NCI-H2196 treated with DMSO at 0.1 percent for 48 hours (cell line): ENCODE measurements at regions not wholly inside any gene's neighbourhood (a gene's known extent, or its start where the extent isn't known, plus 50 kb on each side); places are given as distances from the start of the nearest gene placed in this dataset.
"Not testable (repeated sequence)": the region's sequence is repeated elsewhere in the genome, so short reads cannot be mapped to it uniquely, and the experiment has no call there.

Experiments
- DNase-seq: peaks from one replicate; lab custom pipeline; 2025; ENCODE audit not compliant: unreplicated experiment; lab: John Stamatoyannopoulos, UW

- no peak for DNase-seq
Observed at GRCh38 chr15:26083457-26083856, 220.3 kb upstream of the ATP10A start.

GRCh38 chr15:26082221-26083109 is 219.3 kb upstream of the ATP10A start:
- peak; percentile 62 for DNase-seq

DNA sequence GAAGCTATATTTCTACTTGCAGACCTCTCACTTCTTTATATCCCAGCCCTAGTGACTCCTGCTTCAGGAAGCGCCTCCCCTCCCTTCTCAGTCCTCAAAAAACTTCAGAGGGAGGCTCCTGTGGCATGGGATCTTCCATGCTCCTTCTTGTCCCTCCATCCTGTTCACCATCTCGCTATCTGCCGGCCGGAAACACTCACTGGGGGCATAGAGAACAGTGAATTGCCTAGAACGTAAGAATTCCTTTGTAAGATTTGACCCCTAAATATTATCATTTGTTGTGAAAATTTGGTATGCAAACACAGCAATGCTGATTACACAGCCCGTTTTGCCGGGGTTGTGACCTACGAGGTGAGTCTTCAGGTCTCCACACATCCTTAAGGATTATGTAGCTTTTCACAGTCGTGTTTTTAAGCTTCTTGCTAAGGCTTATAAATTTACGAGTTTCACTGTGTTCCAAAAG is 218.7 kb upstream of the ATP10A start:
- DNase-seq, result no peak

DNA sequence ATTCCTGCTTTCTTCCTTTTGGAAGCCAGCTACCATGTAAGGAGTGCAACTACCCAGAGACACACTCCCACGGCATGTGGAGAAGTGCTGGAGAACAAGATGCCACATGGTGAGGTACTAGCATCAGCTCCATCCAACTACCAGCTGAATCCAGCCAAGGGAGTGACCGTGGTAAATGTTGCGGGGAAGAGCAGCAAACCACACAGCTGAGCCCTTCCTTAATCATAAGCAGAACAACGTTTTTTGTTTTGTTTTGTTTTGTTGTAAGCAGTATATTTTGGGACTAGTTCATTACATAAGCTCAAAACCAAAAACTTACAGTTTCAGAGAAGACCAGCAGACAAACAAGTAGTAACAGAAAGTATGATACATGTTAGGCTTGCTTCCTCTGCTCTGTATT is 212.6 kb upstream of the ATP10A start:
- no peak for DNase-seq

GRCh38 chr15:26073430-26074333 is 210.6 kb upstream of the ATP10A start:
- no peak for DNase-seq

DNA sequence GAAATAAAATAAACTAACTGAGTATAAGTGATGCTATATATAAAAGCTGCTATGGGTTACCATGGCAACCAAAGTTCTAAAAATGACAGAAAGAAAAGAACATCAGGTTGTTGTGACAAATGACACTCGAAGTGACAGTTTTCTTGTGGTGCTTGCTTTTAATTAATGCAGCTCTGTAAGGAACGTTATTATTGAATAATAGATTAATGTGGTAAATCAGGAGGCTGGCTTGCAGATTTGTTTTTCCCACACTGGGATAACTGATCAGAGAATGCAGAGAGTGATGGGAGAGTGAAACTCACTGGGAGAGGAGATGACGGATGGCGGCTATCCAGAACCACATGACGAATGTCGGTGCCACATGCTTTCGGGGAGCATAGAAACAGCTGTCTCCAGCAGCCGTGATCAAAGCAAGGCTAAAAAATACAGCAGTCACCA is 207.0 kb upstream of the ATP10A start:
- DNase-seq, result no peak

DNA sequence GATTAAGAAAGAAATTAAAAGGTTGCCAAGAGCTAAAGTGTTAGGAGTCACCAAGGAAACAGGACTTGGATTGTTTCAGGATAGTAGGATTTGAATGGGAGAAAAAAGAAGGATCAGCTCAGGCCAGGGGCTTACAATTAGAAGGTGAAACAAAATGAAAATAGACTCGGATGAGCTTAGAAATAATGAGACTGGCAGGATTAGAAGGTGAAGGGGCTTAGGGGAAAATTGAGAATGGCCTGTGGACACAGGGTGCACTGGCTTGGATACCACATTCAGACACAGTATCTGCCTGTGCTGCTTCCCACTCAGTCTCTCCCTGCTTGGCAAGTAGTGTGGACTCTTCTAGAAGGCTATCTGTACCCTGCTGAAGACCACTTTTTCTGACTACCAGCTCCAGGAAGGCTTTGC is 206.1 kb upstream of the ATP10A start:
- DNase-seq, result no peak

DNA sequence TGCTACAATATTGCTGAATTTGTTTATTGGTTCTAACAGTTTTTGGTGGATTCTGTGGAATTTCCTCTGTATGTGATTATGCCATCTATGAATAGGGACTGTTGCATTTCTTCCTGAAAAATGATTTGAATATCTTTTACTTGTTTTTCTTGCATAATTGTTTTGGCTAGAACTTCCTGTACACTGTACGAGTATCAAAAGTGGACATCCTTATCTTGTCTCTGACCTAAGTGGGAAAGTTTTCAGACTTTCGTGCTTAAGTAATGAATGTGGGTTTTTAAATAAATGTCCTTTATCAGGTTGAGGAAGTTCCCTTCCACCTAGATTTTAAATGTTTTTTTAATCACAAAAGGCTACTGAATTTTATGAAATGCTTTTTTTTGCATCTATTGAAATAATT is 203.8 kb upstream of the ATP10A start:
- no peak for DNase-seq

DNA sequence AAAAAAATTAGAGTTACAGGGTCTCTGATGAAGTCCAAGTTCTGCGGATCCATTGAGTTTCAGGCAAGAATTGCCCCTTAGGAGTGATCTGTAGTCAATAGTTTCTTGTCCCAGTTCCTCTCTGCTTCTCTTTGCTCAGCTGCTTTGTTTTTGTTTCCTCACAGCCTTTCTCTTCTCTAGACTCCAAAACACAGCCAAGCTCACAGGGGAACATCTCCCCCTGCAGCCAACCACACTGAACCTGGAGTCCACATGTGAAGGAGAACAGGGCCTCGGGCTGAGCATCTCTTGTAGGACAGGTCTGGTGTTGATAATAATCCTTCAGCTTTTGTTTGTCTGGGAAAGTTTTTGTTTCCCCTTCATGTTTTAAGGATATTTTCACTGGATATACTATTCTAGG is 202.6 kb upstream of the ATP10A start:
- DNase-seq, result no peak

- no peak for DNase-seq
Observed at GRCh38 chr15:26061248-26061647, 198.1 kb upstream of the ATP10A start.

DNA sequence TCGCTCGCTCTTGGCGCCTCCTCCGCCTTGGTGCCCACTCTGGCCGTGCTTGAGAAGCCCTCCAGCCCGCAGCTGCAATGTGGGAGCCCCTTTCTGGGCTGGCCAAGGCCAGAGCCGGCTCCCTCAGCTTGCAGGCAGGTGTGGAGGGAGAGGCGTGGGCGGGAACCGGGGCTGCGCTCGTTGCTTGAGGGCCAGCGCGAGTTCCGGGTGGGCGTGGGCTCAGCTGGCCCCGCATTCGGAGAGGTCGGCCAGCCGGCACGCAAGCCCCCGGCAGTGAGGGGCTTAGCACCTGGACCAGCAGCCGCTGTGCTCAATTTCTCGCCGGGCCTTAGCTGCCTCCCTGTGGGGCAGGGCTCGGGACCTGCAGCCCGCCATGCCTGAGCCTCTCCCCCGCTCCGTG is 193.6 kb upstream of the ATP10A start:
- DNase-seq, result not testable (repeated sequence)

DNA sequence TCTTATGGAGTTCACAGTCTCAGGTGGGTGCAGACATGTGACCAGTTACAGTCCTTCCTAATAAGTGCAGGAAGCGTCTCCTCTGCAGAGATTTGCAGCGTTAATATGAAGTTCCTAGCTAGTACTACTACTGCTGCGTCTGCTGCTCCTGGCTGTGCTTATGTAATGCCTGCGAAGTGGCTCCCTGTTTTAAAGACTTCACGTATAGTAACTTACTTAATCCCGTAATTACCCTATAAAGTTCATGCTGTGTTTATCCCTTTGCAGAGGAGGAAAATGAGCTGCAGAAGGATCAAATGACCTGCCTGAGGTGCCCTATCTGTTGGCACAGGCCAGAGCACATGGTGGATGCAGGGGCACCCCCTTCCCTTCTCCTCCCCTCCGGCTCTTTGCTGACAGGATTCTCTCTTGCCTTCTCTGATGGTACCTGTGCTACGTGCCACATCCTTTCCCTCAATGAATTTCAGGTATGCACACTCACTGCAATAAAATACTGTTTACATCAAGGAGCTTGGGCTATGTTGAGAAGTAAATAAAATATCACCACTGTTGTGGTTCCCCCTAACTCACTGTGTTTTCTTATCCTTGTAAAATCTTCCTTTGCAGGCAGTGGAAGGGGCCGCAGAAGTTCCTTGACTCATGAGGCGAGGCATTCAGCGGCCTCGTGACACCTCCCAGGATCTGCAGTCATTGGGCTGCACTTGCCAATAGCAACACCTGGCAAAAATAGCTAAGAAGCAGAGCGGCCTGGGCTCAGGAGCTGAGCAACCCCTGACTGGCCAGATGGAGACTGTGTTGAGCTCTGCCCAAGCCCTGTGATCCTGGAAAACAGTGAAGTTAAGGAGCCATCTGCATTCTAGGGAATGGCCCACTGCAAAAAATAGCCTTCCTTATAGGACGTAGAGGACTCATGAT is 188.9 kb upstream of the ATP10A start:
- DNase-seq, result no peak

GRCh38 chr15:26050984-26051383 is 187.9 kb upstream of the ATP10A start:
- no peak for DNase-seq

DNA sequence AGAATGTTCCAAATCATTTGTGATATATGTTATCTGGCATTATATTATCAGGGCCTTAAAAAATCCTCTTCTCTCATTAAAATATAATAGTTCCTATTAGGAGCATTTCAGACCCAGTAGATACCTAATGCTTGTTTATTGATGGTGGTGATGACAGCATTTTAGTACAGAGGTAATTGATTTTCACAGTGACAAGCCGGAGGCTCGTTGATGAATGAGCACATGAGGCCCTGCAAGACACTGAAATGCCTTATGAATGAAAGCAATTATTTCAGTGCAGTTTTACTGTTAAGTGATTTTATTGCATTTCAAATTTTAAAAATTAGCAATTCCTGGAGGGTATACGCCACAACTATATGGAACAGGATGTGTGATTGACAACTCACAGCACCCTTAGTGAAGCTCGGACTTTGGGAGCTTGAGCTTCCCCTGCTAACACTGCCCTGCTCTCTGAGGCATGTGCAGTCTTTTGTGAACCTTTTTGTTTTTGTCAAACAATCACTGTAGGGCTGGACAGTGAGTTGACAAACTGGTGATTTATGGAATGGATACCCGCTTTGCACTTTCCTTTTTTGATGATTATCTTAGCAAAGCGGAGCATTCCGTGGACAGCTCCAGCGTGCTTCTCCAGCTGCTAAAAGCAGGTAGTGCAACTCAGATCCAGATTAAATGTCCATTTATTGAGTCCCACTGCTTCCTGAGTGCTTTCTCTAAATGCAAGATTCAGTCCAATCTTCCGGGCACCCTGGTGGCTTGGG is 187.0 kb upstream of the ATP10A start:
- DNase-seq, result no peak

DNA sequence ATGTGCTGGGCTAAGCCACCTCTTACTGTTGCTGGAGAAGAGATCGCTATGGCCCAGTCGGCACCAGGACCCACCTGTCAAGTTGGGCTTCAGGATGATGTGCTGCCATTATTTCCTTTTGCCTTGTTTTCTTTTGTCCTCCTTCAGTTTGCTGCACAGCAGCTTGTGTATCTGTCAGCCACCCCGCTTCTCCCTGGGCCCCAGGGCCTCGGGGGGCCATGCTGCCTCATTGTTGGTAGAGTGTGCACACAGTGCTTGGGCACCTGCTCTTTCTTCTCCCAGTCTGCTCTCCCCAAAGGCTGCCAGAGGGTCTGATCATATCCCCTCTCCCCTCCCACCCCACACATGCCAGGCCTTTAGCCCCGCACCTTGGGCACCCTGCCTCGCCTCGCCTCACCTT is 185.5 kb upstream of the ATP10A start:
- DNase-seq, result no peak

GRCh38 chr15:26045516-26045915 is 182.4 kb upstream of the ATP10A start:
- DNase-seq, result no peak

GRCh38 chr15:26043018-26043417 is 179.9 kb upstream of the ATP10A start:
- DNase-seq, result no peak

GRCh38 chr15:26038693-26039092 is 175.6 kb upstream of the ATP10A start:
- DNase-seq, result no peak

GRCh38 chr15:26037369-26037768 is 174.2 kb upstream of the ATP10A start:
- DNase-seq, result no peak

- DNase-seq, result no peak
Observed at GRCh38 chr15:26033493-26033892, 170.4 kb upstream of the ATP10A start.
